Fibroblast of lung (primary cell): ENCODE measurements at regions not wholly inside any gene's neighbourhood (a gene's known extent, or its start where the extent isn't known, plus 50 kb on each side); places are given as distances from the start of the nearest gene placed in this dataset.

Experiments
- DNase-seq, 2 donors: peaks; one replicate each; pipeline versions ENCODE4 v3.0.0 to v3.0.0-alpha.2; 2010; ENCODE audit warnings: low read depth in 2 of 2
- H2AFZ ChIP-seq: 2 replicates; pipeline ENCODE4 v1.5.1; 2012; ENCODE audit warnings: low read length, control low read depth, inconsistent platforms
- H3K27ac ChIP-seq: 2 replicates; pipeline ENCODE4 v1.5.1; 2011; ENCODE audit warnings: low read length, control low read depth; ENCODE audit not compliant: insufficient read depth
- H3K27me3 ChIP-seq: 2 replicates; pipeline ENCODE4 v1.5.1; 2011; ENCODE audit warnings: mild to moderate bottlenecking, low read length; ENCODE audit not compliant: control insufficient read depth, insufficient read depth
- H3K36me3 ChIP-seq: 2 replicates; pipeline ENCODE4 v1.5.1; 2011; ENCODE audit warnings: low read length; ENCODE audit not compliant: control insufficient read depth, insufficient read depth
- H3K4me1 ChIP-seq: 2 replicates; pipeline ENCODE4 v1.5.1; 2011; ENCODE audit warnings: low read length; ENCODE audit not compliant: control insufficient read depth, insufficient read depth; ENCODE audit errors: extremely low read depth
- H3K4me2 ChIP-seq: 2 replicates; pipeline ENCODE4 v1.5.1; 2011; ENCODE audit warnings: low read length, control low read depth; ENCODE audit not compliant: insufficient read depth; ENCODE audit errors: extremely low read depth
- H3K4me3 ChIP-seq, 4 experiments: fragments of 200-600 bp in 1 of 4; sonication (generic) in 1 of 4; replicated peaks in 1 of 4; 2 replicates each; pipeline ENCODE4 v1.5.1; 2011 to 2016; ENCODE audit warnings: low read length in 4 of 4, low read depth in 3 of 4, mild to moderate bottlenecking in 3 of 4, control low read depth in 2 of 4, inconsistent platforms in 1 of 4, mixed read lengths in 1 of 4; ENCODE audit not compliant: insufficient read depth in 1 of 4; ENCODE audit errors: control extremely low read depth in 1 of 4
- H3K79me2 ChIP-seq: 2 replicates; pipeline ENCODE4 v1.5.1; 2012; ENCODE audit warnings: mild to moderate bottlenecking, low read length, inconsistent platforms; ENCODE audit not compliant: control insufficient read depth, insufficient read depth
- H3K9ac ChIP-seq: 2 replicates; pipeline ENCODE4 v1.5.1; 2011; ENCODE audit warnings: mild to moderate bottlenecking, low read length, control low read depth; ENCODE audit not compliant: insufficient read depth
- H3K9me3 ChIP-seq: 2 replicates; pipeline ENCODE4 v1.5.1; 2012; ENCODE audit warnings: low read depth, low read length; ENCODE audit not compliant: control insufficient read depth, insufficient read depth
- H4K20me1 ChIP-seq: 2 replicates; pipeline ENCODE4 v1.5.1; 2011; ENCODE audit warnings: low read length; ENCODE audit not compliant: control insufficient read depth, insufficient read depth; ENCODE audit errors: extremely low read depth
- EZH2 ChIP-seq: IDR thresholded peaks from 2 replicates; pipeline ENCODE4 v1.5.1; 2012; ENCODE audit warnings: low read length, control low read depth, mild to moderate bottlenecking; ENCODE audit errors: missing control alignments
- TF ChIP-seq, protein P1 (sequence below), 2 donors: IDR thresholded peaks in 1 of 2; conservative IDR thresholded peaks in 1 of 2; 1 replicate in 1 of 2; 2 replicates in 1 of 2; pipeline ENCODE4 v1.5.1; 2011 to 2012; ENCODE audit warnings: low read length in 2 of 2, control low read depth in 1 of 2, inconsistent platforms in 1 of 2, low read depth in 1 of 2, mild to moderate bottlenecking in 1 of 2

DNA sequence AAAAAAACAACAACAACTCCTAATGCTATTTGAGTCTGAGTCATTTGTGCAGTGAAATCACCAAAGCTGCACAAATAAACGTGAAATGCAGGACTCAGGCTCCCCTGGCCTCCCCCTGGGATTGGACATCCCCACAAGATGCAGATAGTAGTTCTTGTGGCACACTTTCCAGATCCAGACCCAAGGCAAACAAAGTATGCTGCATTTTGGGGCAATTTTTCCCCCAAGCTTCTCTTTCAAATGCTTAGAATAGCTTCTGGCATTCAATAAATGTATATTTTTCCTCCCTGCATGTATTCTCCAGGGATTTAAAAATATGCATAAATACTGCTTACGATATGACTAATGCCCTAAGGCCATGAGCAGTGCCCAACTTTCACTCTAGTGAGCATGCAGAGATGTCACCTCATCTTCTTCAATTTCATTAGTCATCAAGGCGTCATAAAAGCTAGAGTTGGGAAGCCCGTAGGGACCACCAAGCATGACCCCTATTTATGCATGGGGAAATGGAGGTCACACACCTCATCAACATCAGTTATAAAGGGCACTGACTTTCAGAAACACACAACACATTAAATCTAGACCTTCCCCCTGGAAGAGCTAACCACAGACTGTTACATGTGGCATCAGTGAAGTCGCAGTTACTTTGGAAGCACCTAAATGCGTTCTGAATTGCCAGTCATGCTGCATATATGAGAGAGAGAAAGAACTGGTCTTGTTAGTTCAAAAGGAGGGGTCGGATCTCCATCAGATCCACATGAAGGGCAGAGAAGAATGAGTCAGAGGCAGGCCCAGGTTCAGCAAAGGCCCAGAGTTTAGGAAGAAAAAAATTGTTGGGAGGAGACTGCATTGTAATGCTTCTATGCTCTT lies 374.1 kb downstream of the LPIN1 start:
- H3K4me2 ChIP-seq = no peak overlapping the region
- H3K79me2 ChIP-seq = no peaks in the 10 kb centered on the region
- no peaks in the 10 kb centered on the region for H3K9me3 ChIP-seq
- peaks cover 8% of the 10 kb centered on the region for H3K4me1 ChIP-seq
- H3K36me3 ChIP-seq = no peaks in the 10 kb centered on the region
- TF ChIP-seq, protein P1, sequence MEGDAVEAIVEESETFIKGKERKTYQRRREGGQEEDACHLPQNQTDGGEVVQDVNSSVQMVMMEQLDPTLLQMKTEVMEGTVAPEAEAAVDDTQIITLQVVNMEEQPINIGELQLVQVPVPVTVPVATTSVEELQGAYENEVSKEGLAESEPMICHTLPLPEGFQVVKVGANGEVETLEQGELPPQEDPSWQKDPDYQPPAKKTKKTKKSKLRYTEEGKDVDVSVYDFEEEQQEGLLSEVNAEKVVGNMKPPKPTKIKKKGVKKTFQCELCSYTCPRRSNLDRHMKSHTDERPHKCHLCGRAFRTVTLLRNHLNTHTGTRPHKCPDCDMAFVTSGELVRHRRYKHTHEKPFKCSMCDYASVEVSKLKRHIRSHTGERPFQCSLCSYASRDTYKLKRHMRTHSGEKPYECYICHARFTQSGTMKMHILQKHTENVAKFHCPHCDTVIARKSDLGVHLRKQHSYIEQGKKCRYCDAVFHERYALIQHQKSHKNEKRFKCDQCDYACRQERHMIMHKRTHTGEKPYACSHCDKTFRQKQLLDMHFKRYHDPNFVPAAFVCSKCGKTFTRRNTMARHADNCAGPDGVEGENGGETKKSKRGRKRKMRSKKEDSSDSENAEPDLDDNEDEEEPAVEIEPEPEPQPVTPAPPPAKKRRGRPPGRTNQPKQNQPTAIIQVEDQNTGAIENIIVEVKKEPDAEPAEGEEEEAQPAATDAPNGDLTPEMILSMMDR (conservative IDR thresholded peaks at IDR 0.05 in 1 of 2, IDR thresholded peaks at IDR 0.05 in 1 of 2; ENCODE audit: low read depth in 1 of 2, low read length in 2 of 2) = no peak
- no peaks in the 10 kb centered on the region for H4K20me1 ChIP-seq
- H2AFZ ChIP-seq = no peak overlapping the region
- DNase-seq = peak; percentile 60 to 81
- H3K27me3 ChIP-seq = no peaks in the 10 kb centered on the region
- no peak overlapping the region for H3K4me3 ChIP-seq
- peak overlapping the region; percentile 37 for H3K27ac ChIP-seq
- no peak overlapping the region for H3K9ac ChIP-seq

- Histone ChIP-seq H3K27ac (no peak overlapping the region), H3K36me3 (no peaks in the 10 kb centered on the region), H3K9ac (no peak overlapping the region), H3K79me2 (no peaks in the 10 kb centered on the region), H2AFZ (no peak overlapping the region), H3K4me2 (no peak overlapping the region), H4K20me1 (no peaks in the 10 kb centered on the region), H3K9me3 (no peaks in the 10 kb centered on the region), H3K4me1 (peaks cover 3% of the 10 kb centered on the region), H3K27me3 (no peaks in the 10 kb centered on the region), H3K4me3 (no peak overlapping the region)
- TF ChIP-seq, protein P1 (conservative IDR thresholded peaks at IDR 0.05 in 1 of 2, IDR thresholded peaks at IDR 0.05 in 1 of 2; ENCODE audit: low read depth in 1 of 2, low read length in 2 of 2) = no peak
- DNase-seq = no peak
Measured at GRCh38 chr2:12124790-12125189, 378.4 kb downstream of the LPIN1 start.

DNA sequence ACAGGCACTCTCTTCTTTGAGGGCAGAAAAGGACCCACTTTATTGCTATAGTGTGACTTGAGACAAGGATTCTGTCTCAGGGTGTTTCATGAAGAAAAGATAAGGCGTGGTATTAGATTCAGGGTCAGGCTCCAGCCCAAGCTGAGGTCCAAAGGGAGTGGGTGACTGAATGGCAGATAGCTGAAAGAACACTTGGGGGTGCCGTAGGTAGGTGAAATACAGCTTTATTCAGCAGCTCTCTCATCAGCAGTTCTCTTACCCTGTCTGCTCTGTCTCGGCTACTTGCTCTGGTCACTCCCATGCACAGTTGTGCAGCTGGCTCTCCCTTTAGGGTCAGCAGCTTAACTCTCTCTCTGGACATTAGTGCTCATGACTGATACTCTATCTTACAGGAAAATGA lies 379.9 kb downstream of the LPIN1 start:
- H3K9me3 ChIP-seq = no peaks in the 10 kb centered on the region
- TF ChIP-seq, protein P1 (conservative IDR thresholded peaks at IDR 0.05 in 1 of 2, IDR thresholded peaks at IDR 0.05 in 1 of 2; ENCODE audit: low read depth in 1 of 2, low read length in 2 of 2) = no peak
- TF ChIP-seq EZH2 = no peak
- DNase-seq = peak in 1 of 2 donors; percentile 19
- no peak overlapping the region for H2AFZ ChIP-seq
- no peaks in the 10 kb centered on the region for H3K27me3 ChIP-seq
- H3K4me2 ChIP-seq = no peak overlapping the region
- H3K36me3 ChIP-seq = no peaks in the 10 kb centered on the region
- H3K9ac ChIP-seq = no peak overlapping the region
- H3K4me1 ChIP-seq = no peaks in the 10 kb centered on the region
- no peak overlapping the region for H3K27ac ChIP-seq
- no peaks in the 10 kb centered on the region for H3K79me2 ChIP-seq
- no peaks in the 10 kb centered on the region for H4K20me1 ChIP-seq
- no peak overlapping the region for H3K4me3 ChIP-seq
